ENCODE measurements at regions not wholly inside any gene's neighbourhood (a gene's known extent, or its start where the extent isn't known, plus 50 kb on each side); places are given as distances from the start of the nearest gene placed in this dataset.

DNA sequence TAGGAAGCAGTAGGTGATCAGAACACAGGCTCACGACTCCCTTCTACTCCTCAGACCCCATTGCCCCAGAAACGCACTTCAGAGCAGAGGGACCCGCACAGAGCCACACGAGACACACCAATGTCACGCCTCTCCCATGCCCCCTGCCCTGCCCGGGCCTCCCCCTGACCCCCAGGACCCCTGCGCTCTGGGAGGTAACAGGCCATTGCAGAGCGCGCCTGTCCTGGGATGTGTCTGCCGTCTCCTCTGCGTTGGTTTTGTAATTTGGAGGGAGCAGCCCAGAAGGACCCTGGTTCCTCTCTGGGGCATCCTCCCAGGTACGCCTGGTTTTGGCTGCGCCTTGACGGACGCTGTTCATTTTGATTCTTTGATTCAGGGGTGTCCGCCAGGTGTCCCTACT lies 85.4 kb downstream of the UNCX start:
- no peak for DNase-seq

DNA sequence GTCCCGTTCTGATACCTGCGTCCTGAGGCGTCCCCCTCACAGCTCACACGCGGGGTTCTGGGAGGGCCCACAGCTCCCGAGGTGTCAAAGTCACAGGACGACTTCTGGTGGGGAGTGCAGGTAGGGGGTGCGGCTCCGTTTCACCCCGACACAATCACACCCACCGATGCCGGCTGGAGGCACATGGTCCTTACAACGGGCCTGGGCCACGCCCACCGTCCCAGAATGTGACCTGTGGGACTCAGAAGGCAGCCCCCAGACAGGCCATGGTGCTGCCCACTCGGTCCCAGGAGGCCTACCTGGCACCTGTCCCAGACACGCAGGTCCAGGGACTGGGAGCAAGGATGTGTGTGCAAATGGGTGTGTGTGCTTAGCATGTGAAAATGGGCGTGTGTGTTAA lies 86.0 kb downstream of the UNCX start:
- no peak for DNase-seq

DNA sequence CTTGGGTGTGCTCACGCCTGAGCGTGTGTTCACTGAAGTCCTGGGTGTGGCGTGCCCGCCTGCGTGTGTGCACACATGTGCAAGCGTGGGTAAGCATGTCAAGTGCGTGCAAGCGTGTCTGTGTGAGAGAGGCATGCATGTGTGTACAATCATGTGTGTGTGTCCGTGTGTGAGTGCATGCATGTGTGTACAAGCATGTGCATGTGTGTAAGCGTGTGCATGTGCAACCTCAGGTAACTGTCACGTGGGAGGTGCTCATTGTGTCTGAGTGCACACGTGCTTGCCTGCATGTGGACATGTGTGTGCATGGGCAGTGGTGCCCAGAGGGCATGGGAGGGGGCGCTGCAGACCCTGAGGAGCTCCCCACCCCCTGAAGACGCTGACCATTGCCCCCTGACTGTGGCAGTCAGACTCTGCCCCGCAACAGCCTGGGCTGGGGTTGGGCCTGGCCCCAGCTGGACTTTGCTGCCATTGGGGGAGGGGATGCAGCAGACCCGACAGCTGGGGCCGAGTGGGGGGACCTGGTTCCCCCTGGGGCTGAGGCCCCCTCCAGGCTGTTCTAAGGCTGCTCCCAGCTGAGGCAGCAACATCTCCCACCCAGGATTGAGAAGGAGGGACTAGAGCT lies 88.1 kb downstream of the UNCX start:
- no peak for DNase-seq

DNA sequence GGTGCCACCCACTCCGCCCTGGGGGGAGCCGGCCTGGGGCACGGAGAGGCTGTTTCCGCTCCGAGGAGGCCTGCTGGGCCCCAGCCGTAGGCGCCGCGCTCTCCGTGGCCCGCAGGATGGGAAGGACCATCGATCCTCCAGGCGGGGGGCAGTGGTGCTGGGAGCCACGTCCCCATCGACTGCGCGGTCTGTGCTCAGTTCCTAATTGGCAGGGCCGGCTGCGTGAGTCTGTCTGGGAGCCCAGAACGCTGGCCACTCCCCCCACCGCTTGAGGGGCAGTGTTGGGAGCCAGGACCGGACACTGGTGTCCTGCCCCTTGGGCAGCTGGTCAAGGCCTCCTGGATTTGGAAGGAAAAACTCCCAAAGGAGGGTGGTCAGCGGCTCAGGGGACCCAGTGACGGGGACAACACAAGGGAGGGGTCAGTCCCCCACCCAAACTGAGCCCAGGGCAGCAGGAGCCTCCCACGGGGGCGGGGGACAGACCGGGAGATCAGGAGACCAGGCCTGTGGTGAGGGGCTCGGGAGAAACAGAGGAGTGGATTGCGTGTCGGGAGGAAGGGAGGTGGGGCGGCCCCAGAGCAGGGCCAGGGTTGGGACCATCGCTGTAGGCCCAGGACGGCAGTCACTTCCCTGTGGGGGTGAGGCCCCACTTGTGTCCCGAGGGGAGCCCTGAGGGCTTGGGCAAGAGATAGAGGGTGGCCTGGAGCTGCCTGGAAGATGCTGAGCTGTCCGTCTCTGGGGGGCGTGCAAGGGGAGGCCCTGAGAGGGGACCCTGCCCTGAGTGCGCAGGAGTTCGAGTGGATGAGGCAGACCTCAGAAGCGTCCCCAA lies 89.0 kb downstream of the UNCX start:
- DNase-seq: no peak

DNA sequence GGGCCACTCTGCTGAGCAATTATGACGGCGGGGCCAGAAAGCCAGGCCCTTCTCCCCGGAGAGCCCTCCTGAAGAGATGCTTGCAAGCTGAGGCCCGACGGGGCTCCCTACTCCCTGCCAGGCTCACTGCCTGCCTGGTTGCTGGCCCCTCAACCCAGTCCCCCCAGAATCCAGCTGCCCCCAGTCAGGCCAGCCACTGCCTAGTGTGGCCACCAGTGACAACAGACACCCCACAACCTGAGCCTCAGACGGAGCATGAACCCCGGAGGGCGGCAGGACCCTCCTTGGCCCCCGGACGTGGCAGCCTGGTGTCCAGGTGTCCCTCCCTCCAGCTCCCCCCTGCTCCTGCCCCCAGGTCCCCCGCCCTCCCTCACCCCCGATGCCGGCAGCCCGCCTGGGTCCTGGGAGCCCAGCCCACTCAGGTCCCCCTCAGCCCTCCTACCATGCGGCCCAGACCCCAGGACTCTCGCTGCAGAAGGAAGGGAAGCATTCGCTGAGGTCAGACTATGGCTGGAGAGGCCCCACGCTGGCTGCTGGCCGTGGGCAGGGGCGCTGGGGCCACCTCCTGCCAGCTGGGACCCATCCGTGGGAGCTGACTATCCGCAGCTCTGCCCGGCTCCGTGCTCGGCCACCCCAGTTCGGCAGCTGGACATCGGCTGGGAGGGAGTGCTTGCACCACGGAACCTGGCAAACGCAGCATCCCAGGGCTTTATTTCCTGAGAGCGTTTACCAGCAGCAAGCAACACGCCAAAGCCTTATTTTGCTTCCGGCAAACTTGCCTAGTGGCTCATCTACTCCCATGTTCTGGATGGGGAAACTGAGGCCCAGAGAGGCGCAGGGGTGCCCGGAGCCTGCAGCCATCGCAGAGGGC lies 89.8 kb downstream of the UNCX start:
- no peak for DNase-seq

DNA sequence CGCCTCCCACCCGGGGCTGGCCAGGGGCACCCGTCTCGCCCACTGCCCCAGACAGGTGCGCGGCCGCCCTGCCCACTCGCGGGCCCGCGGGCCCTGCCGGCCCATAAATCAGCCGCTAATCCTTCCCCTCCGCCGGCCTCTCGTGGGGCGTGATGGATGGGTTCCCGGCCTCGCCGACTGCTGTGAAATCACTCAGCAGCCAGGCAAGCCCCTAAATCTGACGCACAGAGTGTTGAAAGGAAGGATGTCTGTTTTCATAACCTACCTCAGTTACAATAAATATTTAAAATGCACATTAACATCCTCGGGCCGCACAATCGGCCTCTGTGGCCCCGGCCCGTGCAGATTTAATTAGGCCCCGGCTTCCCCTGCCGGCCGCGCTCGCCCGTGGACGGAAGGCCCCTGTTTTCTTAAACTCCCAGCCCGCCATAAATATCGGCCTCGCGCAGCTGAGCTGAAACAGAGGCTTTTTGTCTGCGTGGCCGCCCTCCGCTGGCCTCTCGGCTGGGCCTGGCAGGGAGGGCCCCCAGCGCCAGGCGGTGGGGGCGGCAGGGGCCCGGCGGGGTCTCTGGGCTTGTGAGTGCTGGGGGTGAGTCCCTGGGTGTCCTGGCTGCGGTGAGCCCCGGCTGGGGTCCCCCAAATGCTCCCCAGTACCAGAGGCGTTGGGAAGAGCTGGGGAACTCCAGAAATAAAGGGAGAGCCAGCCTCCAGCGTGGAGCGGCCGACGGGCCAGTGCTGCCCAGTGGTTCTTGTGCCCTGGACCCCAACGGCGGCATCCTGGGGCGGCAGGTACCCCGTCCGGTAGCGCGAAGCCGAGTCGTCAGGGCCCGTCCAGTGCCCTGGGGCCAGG lies 90.7 kb downstream of the UNCX start:
- peak in 32 of 58 donors; percentile 2 to 58 (median 23) for DNase-seq

DNA sequence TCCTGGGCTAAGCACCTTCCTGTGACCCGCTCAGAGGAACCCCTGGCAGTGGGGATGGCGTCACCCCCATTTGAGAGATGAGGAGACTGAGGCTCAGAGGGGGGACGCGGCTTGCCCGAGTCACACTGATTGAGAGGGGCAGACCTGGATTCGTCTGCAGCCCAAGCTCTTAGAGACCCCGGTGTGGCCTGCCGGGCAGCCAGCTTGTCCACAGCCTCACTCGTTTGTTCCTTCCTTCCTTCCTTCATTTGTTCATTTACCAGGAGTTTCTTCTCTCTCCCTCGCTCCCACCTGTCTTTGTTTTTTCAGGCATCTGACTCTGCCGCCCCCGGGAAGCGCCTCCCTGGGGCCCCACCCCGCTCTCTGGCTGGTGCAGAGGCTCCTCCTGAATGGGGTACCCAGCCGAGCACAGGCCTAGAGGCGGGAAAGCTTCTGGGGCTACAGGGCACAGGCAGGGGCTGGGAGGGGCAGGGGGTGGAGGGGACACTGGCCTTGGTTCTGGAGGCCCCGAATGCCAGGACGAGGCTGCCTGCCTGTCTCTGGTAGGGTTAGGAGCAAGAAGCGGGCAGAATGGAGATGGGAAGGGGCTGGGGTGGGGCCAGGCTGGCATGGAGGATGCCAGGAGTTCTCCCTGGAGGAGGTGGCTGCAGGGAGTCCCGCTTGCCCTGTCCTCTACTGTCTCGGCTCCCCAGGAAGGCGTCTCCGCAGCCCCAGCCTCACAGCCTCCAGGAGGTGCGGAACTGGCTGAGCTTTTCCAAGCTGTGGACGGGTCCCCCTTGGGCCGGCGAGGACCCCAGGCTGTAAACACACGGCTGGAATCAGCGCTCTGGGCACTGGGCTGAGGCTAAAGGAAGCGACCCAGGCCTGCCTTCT lies 91.6 kb downstream of the UNCX start:
- no peak for DNase-seq

DNA sequence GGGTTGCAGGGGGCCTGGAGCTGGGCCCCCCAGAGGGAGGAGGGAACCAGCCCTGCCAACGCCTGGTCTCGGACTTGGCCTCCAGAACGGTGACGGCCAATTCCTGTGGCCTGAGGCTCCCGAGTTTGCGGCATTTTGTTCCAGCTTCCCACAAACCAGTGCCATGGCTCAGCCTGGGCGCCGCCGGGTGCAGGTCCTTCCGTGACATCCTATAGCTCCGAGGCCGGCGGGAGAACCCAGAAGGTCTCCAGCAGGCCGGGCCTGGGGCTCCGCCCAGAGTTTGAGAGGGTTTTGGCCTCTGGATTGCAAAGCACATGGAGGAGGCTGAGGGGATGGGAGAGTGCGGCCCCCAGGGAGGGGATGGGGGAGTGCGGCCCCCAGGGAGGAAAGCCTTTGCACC lies 92.6 kb downstream of the UNCX start:
- DNase-seq: no peak

DNA sequence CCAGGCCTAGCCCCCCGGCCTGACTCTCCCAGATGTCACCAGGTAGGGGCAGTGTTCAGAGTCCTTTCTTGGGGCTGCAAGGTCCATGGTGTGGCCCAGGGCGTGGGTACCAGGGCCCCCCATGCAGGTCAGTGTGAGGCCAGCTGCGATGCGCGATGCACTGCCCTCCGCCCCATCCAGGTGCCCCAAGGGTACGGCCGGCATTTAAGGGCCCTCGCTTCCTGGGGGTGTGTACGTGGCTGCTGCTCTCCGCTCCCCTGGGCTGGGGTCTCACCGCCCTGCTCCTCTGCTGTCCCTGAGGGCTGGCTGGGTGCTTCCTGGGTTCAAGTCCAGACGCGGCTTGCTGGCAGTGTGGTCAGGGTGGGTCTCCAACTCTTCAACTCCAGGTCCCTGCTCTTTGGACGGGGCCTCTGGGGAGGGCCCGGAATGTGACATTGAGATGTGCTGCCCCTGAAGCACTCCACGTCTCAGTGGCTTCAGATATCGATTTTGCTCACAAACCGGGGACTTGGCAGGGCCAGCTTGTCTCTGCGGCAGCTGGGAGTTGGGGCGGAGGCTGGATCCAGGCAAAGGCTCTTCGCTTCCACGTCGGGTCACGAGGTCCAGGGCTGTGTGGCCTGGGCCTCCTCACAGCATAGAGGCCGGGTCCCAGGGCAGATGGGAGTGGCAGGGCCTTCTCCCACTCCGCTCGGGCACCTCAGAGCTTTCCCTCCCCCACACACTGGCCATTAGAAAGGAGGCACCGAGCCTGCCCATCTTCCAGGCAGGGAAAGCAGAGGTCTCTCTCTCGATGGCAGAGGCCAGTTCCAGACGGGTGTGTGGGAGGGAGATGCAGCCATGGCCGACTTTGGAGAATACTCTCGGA lies 93.2 kb downstream of the UNCX start:
- DNase-seq: no peak

DNA sequence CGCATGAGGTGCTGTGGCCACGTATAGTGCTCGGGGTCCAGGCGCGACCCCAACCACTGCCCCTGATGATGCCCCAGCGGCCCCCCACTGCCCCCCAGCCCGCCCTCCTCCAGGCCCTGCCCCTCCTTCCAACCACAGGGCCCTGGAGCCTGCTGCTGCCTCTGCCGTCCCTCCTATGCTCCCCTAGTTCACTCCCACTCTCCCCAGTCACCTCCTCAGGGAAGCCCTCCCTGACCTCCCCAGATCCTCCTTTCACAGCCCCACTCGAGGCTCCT lies 93.8 kb downstream of the UNCX start:
- DNase-seq: no peak

DNA sequence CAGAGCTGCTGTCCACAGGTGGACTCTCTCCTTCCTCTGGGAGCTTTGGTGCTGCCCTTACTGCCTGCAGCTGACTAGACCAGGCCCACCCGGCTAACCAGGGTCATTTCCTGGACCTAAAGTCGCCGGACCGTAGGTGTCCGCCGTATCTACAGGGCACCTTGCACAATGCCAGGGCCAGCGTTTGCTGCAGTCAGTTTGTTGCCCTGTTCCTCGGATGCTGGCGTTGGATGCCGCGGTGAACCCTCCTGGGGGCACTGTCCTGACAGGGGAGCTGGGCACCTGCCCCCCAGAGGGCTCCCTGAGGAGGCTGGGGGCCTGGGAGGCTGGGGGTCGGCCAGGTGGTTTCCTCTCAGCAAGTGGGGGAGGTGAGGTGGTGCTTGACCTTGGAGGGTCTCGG lies 96.6 kb downstream of the UNCX start:
- DNase-seq: no peak

DNA sequence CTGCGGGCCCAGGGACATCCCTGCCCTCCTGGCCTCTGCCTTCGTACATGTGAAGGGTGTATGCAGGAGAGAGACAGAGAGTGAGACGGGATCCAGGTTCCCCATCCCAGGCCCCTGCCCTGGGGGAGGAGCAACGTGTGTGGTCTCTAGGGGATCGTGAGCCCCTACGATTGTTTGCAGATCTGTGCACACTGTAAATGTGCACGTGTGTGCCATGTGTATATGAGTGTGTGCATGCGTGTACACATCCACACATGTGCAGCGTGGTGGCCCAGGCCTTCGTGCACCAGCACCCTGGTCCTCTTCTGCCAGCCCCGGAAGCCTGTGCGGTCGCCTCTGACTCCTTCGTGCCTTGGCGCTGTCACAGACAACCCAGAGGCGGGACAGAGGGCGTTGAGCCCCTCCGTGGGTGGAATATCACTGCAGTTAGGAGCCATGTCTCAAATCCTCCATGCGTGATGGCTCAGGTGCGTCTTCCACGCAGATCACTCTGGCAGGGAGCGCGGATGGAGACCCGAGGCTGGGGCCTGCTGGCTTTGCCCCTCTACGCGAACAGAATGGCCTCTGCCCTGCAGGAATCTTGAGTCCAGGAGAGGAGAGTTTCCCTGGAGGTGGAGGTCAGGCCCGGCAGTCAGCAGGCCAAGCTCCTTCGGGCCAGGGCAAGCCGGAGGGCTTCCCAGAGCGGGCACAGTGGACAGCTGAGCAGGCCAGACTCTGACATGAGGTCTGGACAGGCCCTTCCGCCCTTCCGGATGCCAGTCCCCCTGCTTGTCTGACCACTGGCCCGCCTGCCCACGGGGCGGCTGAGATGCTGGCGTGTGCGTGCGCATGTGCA lies 97.5 kb downstream of the UNCX start:
- DNase-seq: no peak

DNA sequence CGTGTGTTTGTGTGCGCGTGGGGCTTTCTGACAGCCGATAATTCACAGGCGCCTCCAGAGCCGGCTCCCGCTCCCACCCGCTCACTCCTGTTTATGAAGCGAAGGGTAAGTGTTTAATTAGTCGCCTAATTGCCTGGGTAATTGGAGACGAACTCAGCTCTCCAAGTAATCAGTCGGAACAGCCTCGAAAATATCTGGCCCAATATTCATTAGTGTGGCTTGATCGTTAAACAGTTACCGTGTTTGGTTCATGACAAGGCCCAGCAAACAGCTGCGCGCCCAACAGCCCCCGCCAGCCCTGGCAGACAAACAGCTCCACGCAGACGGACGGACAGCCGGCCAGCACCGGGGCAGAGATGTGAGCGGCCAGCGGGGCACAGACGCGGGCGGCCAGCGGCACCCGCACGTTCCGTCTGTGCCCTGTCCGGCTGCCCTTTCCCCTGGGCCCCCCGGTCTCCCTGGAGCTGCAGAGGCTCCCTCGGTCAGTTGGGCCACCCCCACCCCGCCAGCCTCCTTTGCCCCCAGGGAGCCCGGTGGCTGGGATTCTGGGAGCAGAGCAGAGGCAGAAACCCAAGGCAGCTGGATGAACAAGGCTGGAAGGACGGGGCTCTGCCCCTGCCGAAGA lies 98.2 kb downstream of the UNCX start:
- no peak for DNase-seq

DNA sequence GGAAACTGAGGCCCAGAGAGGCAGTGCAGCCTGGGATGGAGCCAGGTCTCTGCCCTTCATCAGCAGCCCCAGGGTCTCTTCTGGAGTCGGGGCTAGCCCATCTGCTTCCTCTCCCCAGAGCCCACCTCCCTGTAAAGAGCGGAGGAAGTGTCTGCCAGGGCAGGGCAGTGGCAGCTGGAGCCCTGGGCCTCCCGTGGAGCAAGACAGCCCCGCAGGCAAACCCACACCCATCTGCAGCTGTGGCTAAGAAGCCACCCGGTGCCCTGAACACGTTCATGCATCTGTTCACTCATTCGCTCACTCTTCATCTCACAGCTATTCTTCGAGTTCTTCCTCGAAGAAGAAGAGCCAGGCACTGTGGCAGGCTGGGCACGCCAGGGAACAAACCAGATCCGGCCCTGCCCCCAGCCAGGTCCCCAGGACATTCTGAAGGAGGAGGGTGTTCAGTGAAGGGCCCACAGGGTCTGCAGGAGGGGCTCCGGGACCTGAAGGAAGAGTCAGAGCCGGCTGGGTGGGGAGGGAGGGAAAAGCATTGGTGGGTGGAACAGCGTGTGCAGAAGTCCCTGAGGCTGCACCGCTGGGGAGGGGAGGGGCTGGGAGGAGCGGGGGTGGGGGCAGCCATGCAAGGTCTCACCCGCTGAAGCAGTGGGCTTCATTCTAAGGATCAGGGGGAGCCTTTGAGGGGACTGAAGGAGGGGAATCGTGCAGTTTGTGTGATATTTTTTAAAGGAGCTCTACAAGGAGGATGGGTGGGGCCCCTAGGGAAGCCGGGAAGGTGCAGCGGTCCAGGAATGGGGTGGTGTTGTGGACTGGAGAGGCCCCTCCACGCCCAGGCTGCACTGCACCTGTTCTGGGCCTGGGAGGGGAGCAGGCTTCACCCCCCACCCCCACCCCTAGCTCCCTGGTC lies 99.1 kb downstream of the UNCX start:
- no peak for DNase-seq

DNA sequence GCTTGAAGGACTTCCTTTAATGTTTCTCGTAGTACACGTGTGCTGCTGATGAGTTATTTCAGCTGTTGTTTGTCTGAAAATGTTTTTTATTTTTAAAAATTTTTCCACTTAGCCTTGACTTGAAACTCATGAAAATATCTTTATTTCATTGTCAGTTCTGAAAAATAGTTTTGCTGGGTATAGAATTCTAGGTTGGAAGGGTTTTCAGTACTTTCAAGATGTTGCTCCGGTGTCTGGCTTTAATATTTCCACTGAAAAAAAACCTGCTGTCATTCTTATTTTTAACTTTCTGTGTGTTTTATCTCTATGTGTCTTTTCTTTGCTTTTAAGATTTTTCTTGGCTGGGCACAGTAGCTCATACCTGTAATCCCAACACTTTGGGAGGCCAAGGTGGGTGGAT lies 103.8 kb downstream of the UNCX start:
- DNase-seq: no peak

DNA sequence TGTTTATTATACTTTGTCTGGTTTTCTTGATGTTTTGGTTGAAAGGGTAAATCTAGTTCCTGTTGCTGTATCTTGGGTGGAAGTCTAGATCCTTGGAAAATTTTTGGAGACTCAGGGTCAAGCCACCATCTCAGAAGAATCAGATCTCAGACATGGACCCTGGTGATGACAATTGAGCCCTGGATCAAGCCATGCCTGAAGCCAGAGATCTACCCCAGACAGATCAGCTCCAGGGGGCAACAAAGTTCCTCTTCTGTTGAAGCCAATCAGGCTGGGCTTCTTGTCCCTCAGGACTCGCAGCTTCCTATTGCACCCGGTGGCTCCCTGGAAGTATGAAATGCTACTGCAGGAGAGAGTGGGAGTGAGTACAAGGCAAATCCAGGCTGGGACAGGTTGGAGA lies 106.9 kb downstream of the UNCX start:
- DNase-seq: no peak

DNA sequence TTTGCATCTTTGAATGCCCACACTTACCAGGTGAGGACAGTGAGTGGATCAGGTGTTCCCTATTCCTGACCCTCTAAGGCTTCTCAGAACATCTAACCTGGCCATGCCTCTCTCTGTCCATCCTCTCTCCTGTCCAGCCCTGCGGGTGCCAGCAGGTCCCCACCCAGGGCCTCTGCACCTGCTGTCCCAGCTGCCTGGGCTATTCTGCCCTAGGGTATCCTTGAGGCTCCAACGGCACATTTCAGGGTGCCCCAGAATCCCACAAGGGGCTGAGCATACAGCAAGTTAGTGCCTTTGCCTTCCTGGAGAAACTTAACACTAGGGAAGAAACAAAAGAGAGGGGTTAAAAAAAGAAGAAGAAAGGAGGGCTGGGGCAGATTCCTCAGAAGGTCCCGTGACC lies 107.4 kb downstream of the UNCX start:
- DNase-seq: no peak

Measured in anterior cingulate cortex (tissue), 58 donors.